T-helper 2 cell treated with Interferon-gamma antibody and Interleukin-4, amounts not matched to agents 5 μg/mL and 100 μg/mL, for 36 hours (primary cell): ENCODE measurements at regions not wholly inside any gene's neighbourhood (a gene's known extent, or its start where the extent isn't known, plus 50 kb on each side); places are given as distances from the start of the nearest gene placed in this dataset.

Experiments used
- DNase-seq: peaks from one replicate; pipeline ENCODE4 v3.0.0; 2021; ENCODE audit warnings: low spot score
- H3K27ac Mint-ChIP-seq: one replicate; pipeline ENCODE4 v1.8.0; 2021; ENCODE audit warnings: mild to moderate bottlenecking, mixed read lengths
- H3K27me3 Mint-ChIP-seq: one replicate; pipeline ENCODE4 v1.8.0; 2021; ENCODE audit warnings: low read depth, mixed read lengths
- H3K36me3 Mint-ChIP-seq: one replicate; pipeline ENCODE4 v1.8.0; 2021; ENCODE audit warnings: low read depth, mixed read lengths
- H3K4me1 Mint-ChIP-seq: one replicate; pipeline ENCODE4 v1.8.0; 2021; ENCODE audit warnings: low read depth, mixed read lengths
- H3K4me3 Mint-ChIP-seq: one replicate; pipeline ENCODE4 v1.8.0; 2022; ENCODE audit warnings: mild to moderate bottlenecking, moderate library complexity, mixed read lengths
- H3K9me3 Mint-ChIP-seq: one replicate; pipeline ENCODE4 v1.8.0; 2021; ENCODE audit warnings: mixed read lengths

GRCh38 chr16:51648526-51648925 is 497.5 kb upstream of the SALL1 start:
- H3K36me3 Mint-ChIP-seq, result no peaks in the 10 kb centered on the region
- H3K27ac Mint-ChIP-seq, result no peak overlapping the region
- no peak overlapping the region for H3K4me3 Mint-ChIP-seq
- no peaks in the 10 kb centered on the region for H3K4me1 Mint-ChIP-seq
- DNase-seq, result no peak
- H3K9me3 Mint-ChIP-seq, result peaks cover 11% of the 10 kb centered on the region
- H3K27me3 Mint-ChIP-seq, result no peaks in the 10 kb centered on the region

- Mint-ChIP-seq H3K27ac (no peak overlapping the region), H3K9me3 (peaks cover 33% of the 10 kb centered on the region)
- no peak for DNase-seq
These were observed 490.2 kb upstream of the SALL1 start for GRCh38 chr16:51641191-51641765.

GRCh38 chr16:51640196-51640595 is 489.1 kb upstream of the SALL1 start:
- H3K36me3 Mint-ChIP-seq, result no peaks in the 10 kb centered on the region
- no peak overlapping the region for H3K27ac Mint-ChIP-seq
- no peak overlapping the region for H3K4me3 Mint-ChIP-seq
- no peaks in the 10 kb centered on the region for H3K27me3 Mint-ChIP-seq
- peaks cover 33% of the 10 kb centered on the region for H3K9me3 Mint-ChIP-seq
- H3K4me1 Mint-ChIP-seq, result no peaks in the 10 kb centered on the region
- DNase-seq, result no peak

More at GRCh38 chr16:51641191-51641765, 490.2 kb upstream of the SALL1 start:
- Mint-ChIP-seq H3K4me1 (no peaks in the 10 kb centered on the region), H3K27me3 (no peaks in the 10 kb centered on the region), H3K4me3 (no peak overlapping the region), H3K36me3 (no peaks in the 10 kb centered on the region)

- Mint-ChIP-seq H3K36me3 (no peaks in the 10 kb centered on the region), H3K4me1 (no peaks in the 10 kb centered on the region), H3K4me3 (no peak overlapping the region), H3K27ac (no peak overlapping the region), H3K9me3 (peaks cover 33% of the 10 kb centered on the region), H3K27me3 (no peaks in the 10 kb centered on the region)
- no peak for DNase-seq
These were observed 487.5 kb upstream of the SALL1 start for GRCh38 chr16:51638339-51639135.

GRCh38 chr16:51637770-51638094 is 486.7 kb upstream of the SALL1 start:
- Mint-ChIP-seq H3K27me3 (no peaks in the 10 kb centered on the region), H3K4me3 (no peak overlapping the region), H3K9me3 (peaks cover 33% of the 10 kb centered on the region), H3K27ac (no peak overlapping the region), H3K4me1 (no peaks in the 10 kb centered on the region), H3K36me3 (no peaks in the 10 kb centered on the region)
- no peak for DNase-seq

GRCh38 chr16:51636920-51637769 is 486.1 kb upstream of the SALL1 start:
- Mint-ChIP-seq H3K27me3 (no peaks in the 10 kb centered on the region), H3K27ac (no peak overlapping the region), H3K4me3 (no peak overlapping the region), H3K9me3 (peaks cover 32% of the 10 kb centered on the region), H3K4me1 (no peaks in the 10 kb centered on the region), H3K36me3 (no peaks in the 10 kb centered on the region)
- no peak for DNase-seq

- Mint-ChIP-seq H3K9me3 (peaks cover 35% of the 10 kb centered on the region), H3K4me3 (no peak overlapping the region), H3K27me3 (no peaks in the 10 kb centered on the region), H3K27ac (no peak overlapping the region), H3K36me3 (no peaks in the 10 kb centered on the region), H3K4me1 (no peaks in the 10 kb centered on the region)
- DNase-seq, result no peak
These were observed 484.1 kb upstream of the SALL1 start for GRCh38 chr16:51635181-51635580.

- H3K27ac Mint-ChIP-seq, result no peak overlapping the region
- H3K9me3 Mint-ChIP-seq, result peaks cover 48% of the 10 kb centered on the region
- no peak overlapping the region for H3K4me3 Mint-ChIP-seq
- no peak for DNase-seq
- no peaks in the 10 kb centered on the region for H3K36me3 Mint-ChIP-seq
- H3K4me1 Mint-ChIP-seq, result no peaks in the 10 kb centered on the region
- H3K27me3 Mint-ChIP-seq, result no peaks in the 10 kb centered on the region
These were observed 479.0 kb upstream of the SALL1 start for GRCh38 chr16:51630076-51630475.

- Mint-ChIP-seq H3K4me1 (no peaks in the 10 kb centered on the region), H3K9me3 (peaks cover 48% of the 10 kb centered on the region), H3K36me3 (no peaks in the 10 kb centered on the region), H3K4me3 (no peak overlapping the region), H3K27me3 (no peaks in the 10 kb centered on the region), H3K27ac (no peak overlapping the region)
- DNase-seq, result no peak
These were observed 478.5 kb upstream of the SALL1 start for GRCh38 chr16:51629576-51629975.

GRCh38 chr16:51624080-51624775 is 473.2 kb upstream of the SALL1 start:
- Mint-ChIP-seq H3K4me3 (no peak overlapping the region), H3K27ac (no peak overlapping the region), H3K4me1 (no peaks in the 10 kb centered on the region), H3K27me3 (no peaks in the 10 kb centered on the region), H3K9me3 (peaks cover 41% of the 10 kb centered on the region), H3K36me3 (no peaks in the 10 kb centered on the region)
- no peak for DNase-seq

- peaks cover 48% of the 10 kb centered on the region for H3K9me3 Mint-ChIP-seq
- no peak overlapping the region for H3K4me3 Mint-ChIP-seq
- H3K36me3 Mint-ChIP-seq, result no peaks in the 10 kb centered on the region
These were observed 470.5 kb upstream of the SALL1 start for GRCh38 chr16:51621610-51622009.

GRCh38 chr16:51615141-51615540 is 464.1 kb upstream of the SALL1 start:
- H3K4me1 Mint-ChIP-seq, result no peaks in the 10 kb centered on the region
- no peaks in the 10 kb centered on the region for H3K27me3 Mint-ChIP-seq
- DNase-seq, result no peak
- no peak overlapping the region for H3K27ac Mint-ChIP-seq
- H3K4me3 Mint-ChIP-seq, result no peak overlapping the region
- no peaks in the 10 kb centered on the region for H3K36me3 Mint-ChIP-seq
- H3K9me3 Mint-ChIP-seq, result peaks cover 49% of the 10 kb centered on the region

More at GRCh38 chr16:51621610-51622009, 470.5 kb upstream of the SALL1 start:
- Mint-ChIP-seq H3K27ac (no peak overlapping the region), H3K4me1 (no peaks in the 10 kb centered on the region), H3K27me3 (no peaks in the 10 kb centered on the region)
- DNase-seq, result no peak

- H3K27ac Mint-ChIP-seq, result no peak overlapping the region
- no peaks in the 10 kb centered on the region for H3K36me3 Mint-ChIP-seq
- H3K4me3 Mint-ChIP-seq, result no peak overlapping the region
- peaks cover 32% of the 10 kb centered on the region for H3K9me3 Mint-ChIP-seq
- no peaks in the 10 kb centered on the region for H3K27me3 Mint-ChIP-seq
- H3K4me1 Mint-ChIP-seq, result no peaks in the 10 kb centered on the region
- DNase-seq, result no peak
These were observed 456.2 kb upstream of the SALL1 start for GRCh38 chr16:51607201-51607651.

- H3K9me3 Mint-ChIP-seq, result peaks cover 33% of the 10 kb centered on the region
- H3K36me3 Mint-ChIP-seq, result no peaks in the 10 kb centered on the region
- H3K4me3 Mint-ChIP-seq, result no peak overlapping the region
- H3K27ac Mint-ChIP-seq, result no peak overlapping the region
- DNase-seq, result no peak
- H3K27me3 Mint-ChIP-seq, result no peaks in the 10 kb centered on the region
- no peaks in the 10 kb centered on the region for H3K4me1 Mint-ChIP-seq
These were observed 445.2 kb upstream of the SALL1 start for GRCh38 chr16:51596247-51596646.
